ENCODE measurements at regions not wholly inside any gene's neighbourhood (a gene's known extent, or its start where the extent isn't known, plus 50 kb on each side); places are given as distances from the start of the nearest gene placed in this dataset.
"Not testable (repeated sequence)": the region's sequence is repeated elsewhere in the genome, so short reads cannot be mapped to it uniquely, and the experiment has no call there.

GRCh38 chr1:192496369-192497056 lies 79.1 kb upstream of the RGS1 start:
- H3K27me3 ChIP-seq, result no peaks in the 10 kb centered on the region
- no peaks in the 10 kb centered on the region for H3K9me3 ChIP-seq
- 37 to 48% methylated on average over 3 of the region's 3 CpGs for WGBS, 2 donors (ENCODE audit: low coverage in 1 of 2)
- no peak overlapping the region for H3K4me3 ChIP-seq
- peak overlapping the region; percentile 38 to 78 (median 70) for H3K27ac ChIP-seq
- TF ChIP-seq POLR2A (IDR thresholded peaks at IDR 0.05) (no peak), EP300 (IDR thresholded peaks at IDR 0.05) (no peak), CTCF (IDR thresholded peaks at IDR 0.05) (no peak)
- H3K36me3 ChIP-seq, result no peaks in the 10 kb centered on the region
- no peak for ATAC-seq
- peaks cover 0 to 32% (median 4%) of the 10 kb centered on the region in 3 donors for H3K4me1 ChIP-seq

GRCh38 chr1:192497214-192497794 lies 78.3 kb upstream of the RGS1 start:
- no peak for ATAC-seq
- Histone ChIP-seq H3K27ac (peak overlapping the region; percentile 34 to 78 (median 70)), H3K27me3 (no peaks in the 10 kb centered on the region), H3K4me1 (peaks cover 0 to 25% (median 3%) of the 10 kb centered on the region in 3 donors), H3K4me3 (no peak overlapping the region), H3K9me3 (no peaks in the 10 kb centered on the region), H3K36me3 (no peaks in the 10 kb centered on the region)
- TF ChIP-seq EP300 (IDR thresholded peaks at IDR 0.05) (no peak), CTCF (IDR thresholded peaks at IDR 0.05) (no peak), POLR2A (IDR thresholded peaks at IDR 0.05) (no peak), POLR2AphosphoS5 (IDR thresholded peaks at IDR 0.05) (no peak)
- WGBS, 2 donors (ENCODE audit: low coverage in 1 of 2), result 60 to 95% methylated on average over 2 of the region's 2 CpGs

- H3K9me3 ChIP-seq, H3K36me3 ChIP-seq, H3K4me3 ChIP-seq, H3K27me3 ChIP-seq, ATAC-seq: not testable (repeated sequence)
- Histone ChIP-seq H3K27ac (peak overlapping the region; percentile 34 to 78 (median 70)), H3K4me1 (peaks cover 0 to 23% (median 0%) of the 10 kb centered on the region in 3 donors)
- 70 to 97% methylated on average over 2 to 8 of the region's 13 CpGs for WGBS, 2 donors (ENCODE audit: low coverage in 1 of 2)
Observed at GRCh38 chr1:192498092-192498491, 77.5 kb upstream of the RGS1 start.

- H3K36me3 ChIP-seq, ATAC-seq, H3K4me3 ChIP-seq, H3K27me3 ChIP-seq, H3K9me3 ChIP-seq: not testable (repeated sequence)
- H3K4me1 ChIP-seq, result peaks cover 0 to 23% (median 0%) of the 10 kb centered on the region in 3 donors
- peak overlapping the region in 2 of 4 donors; percentile 70 to 78 for H3K27ac ChIP-seq
- WGBS, 2 donors (ENCODE audit: low coverage in 1 of 2), result no CpG with 5 or more reads among the region's 29 CpGs
Observed at GRCh38 chr1:192499061-192499581, 76.5 kb upstream of the RGS1 start.

GRCh38 chr1:192500541-192500940 lies 75.0 kb upstream of the RGS1 start:
- peaks cover 0 to 22% (median 0%) of the 10 kb centered on the region in 3 donors for H3K4me1 ChIP-seq
- WGBS, 2 donors (ENCODE audit: low coverage in 1 of 2), result 95 to 97% methylated on average over 5 to 6 of the region's 23 CpGs
- H3K36me3 ChIP-seq, H3K4me3 ChIP-seq, H3K9me3 ChIP-seq, ATAC-seq, H3K27me3 ChIP-seq, H3K27ac ChIP-seq: not testable (repeated sequence)

GRCh38 chr1:192506741-192507155 lies 68.8 kb upstream of the RGS1 start:
- TF ChIP-seq EP300 (IDR thresholded peaks at IDR 0.05), result no peak
- peak in 2 of 4 experiments; percentile 6 to 34 for TF ChIP-seq CTCF (IDR thresholded peaks at IDR 0.05)
- TF ChIP-seq POLR2A (IDR thresholded peaks at IDR 0.05), result no peak
- no peak for ATAC-seq
- 33 to 49% methylated on average over 1 to 2 of the region's 2 CpGs for WGBS, 2 donors (ENCODE audit: low coverage in 1 of 2)
- Histone ChIP-seq H3K4me1 (peaks cover 0 to 14% (median 0%) of the 10 kb centered on the region in 3 donors), H3K36me3 (no peaks in the 10 kb centered on the region), H3K27me3 (no peaks in the 10 kb centered on the region), H3K4me3 (no peak overlapping the region), H3K27ac (no peak overlapping the region), H3K9me3 (no peaks in the 10 kb centered on the region)

All from gastroesophageal sphincter (tissue), 4 donors.